Heart right ventricle (tissue), 16 donors: ENCODE measurements at regions not wholly inside any gene's neighbourhood (a gene's known extent, or its start where the extent isn't known, plus 50 kb on each side); places are given as distances from the start of the nearest gene placed in this dataset.

ENCODE experiments used
- ATAC-seq, 8 donors: fragments of 200-7000 bp; cut with Tn5 transposase; one replicate each; pipeline ENCODE4 v1.9.1; 2020; ENCODE audit warnings: mild to moderate bottlenecking in 8 of 8, moderate library complexity in 8 of 8, moderate number of reproducible peaks in 1 of 8
- DNase-seq, 2 donors: peaks; one replicate each; pipeline ENCODE4 v3.0.0-alpha.2; 2020
- H3K27ac ChIP-seq, 10 donors: fragments of 200-600 bp; sonication (generic) in 2 of 10; one replicate each; pipeline versions ENCODE4 v1.5.0 to v1.8.0; 2020 to 2022; ENCODE audit warnings: mild to moderate bottlenecking in 3 of 10
- H3K27me3 ChIP-seq, 7 donors: fragments of 200-600 bp; one replicate each; pipeline ENCODE4 v1.8.0; 2021 to 2022; ENCODE audit warnings: mild to moderate bottlenecking in 2 of 7
- H3K36me3 ChIP-seq, 9 donors: fragments of 200-600 bp; sonication (generic) in 1 of 9; one replicate each; pipeline versions ENCODE4 v1.5.0 to v1.8.0; 2020 to 2022; ENCODE audit warnings: mild to moderate bottlenecking in 2 of 9
- H3K4me1 ChIP-seq, 9 donors: fragments of 200-600 bp; sonication (generic) in 1 of 9; one replicate each; pipeline versions ENCODE4 v1.5.0 to v1.8.0; 2020 to 2022; ENCODE audit warnings: mild to moderate bottlenecking in 4 of 9
- H3K4me3 ChIP-seq, 10 donors: fragments of 200-600 bp; sonication (generic) in 2 of 10; one replicate each; pipeline versions ENCODE4 v1.5.0 to v1.8.0; 2020 to 2022; ENCODE audit warnings: mild to moderate bottlenecking in 7 of 10, moderate library complexity in 2 of 10
- H3K9me3 ChIP-seq, 11 donors: fragments of 200-600 bp in 10 of 11; sonication (generic) in 2 of 11; one replicate each; pipeline versions ENCODE4 v1.5.0 to v1.8.0; 2013 to 2022; ENCODE audit warnings: mild to moderate bottlenecking in 2 of 11, control low read depth in 1 of 11, moderate library complexity in 1 of 11
- WGBS, 2 donors: extraction: QIAGEN DNeasy Blood & Tissue Kit; methylation state at CpG; one replicate each; pipeline ENCODE4 v1.1.7; 2013; ENCODE audit warnings: inconsistent platforms in 1 of 2; 5-methylcytosine and 5-hydroxymethylcytosine counted together
- intact Hi-C, 10 donors: fragments of 100-400 bp; cut with DNase I; formaldehyde crosslinking; loops; one replicate each; pipeline versions ENCODE4 v1.11.1 to v1.14.2; 2022
- TF ChIP-seq, protein P1 (sequence below), 9 donors: fragments of 200-600 bp; sonication (generic) in 2 of 9; IDR thresholded peaks; one replicate each; pipeline versions ENCODE4 v1.5.0 to v1.8.0; 2021 to 2022; ENCODE audit warnings: antibody characterized with exemption in 9 of 9, mild to moderate bottlenecking in 5 of 9, moderate library complexity in 1 of 9
- donor health status: Arrhythmogenic right ventricular cardiomyopathy.
- donor health status: ischemic (EF 13 %, LVEDD 7.1; RV severe dilation, severe dysfunction).
- donor health status: healthy with polysubstance abuse.
- donor health status: DM: no; HTN: yes; CAD: no.
- donor health status: DM: no; HTN: no; CAD: no.
- donor health status: ischemic (EF 25% LVEDD 6.9; RV normal size, moderate dysfunction).
- donor health status: ischemic (EF 25% LVEDD 5.7; RV mildly dilated, moderate dysfunction).
- donor health status: healthy.
- donor health status: DM: yes; HTN: yes; CAD: no.
- donor health status: Ischemic cardiomyopathy.
- donor health status: ischemic (EF 35%, LVEDD 5.7; RV mildly dilated, moderate dysfunction).
- donor health status: nonischemic (EF 11% LVEDD 7.7; RV severe dilation, severe dysfunction).
- donor health status: DM: yes; HTN: yes; CAD: no.
- donor health status: PGD.
- donor health status: ischemic (EF 29% LVEDD 5.4; RV normal size, mild dysfunction).
- donor health status: nonischemic (EF 23%, LVEDD 6.1; RV moderate dilation, normal function).

DNA sequence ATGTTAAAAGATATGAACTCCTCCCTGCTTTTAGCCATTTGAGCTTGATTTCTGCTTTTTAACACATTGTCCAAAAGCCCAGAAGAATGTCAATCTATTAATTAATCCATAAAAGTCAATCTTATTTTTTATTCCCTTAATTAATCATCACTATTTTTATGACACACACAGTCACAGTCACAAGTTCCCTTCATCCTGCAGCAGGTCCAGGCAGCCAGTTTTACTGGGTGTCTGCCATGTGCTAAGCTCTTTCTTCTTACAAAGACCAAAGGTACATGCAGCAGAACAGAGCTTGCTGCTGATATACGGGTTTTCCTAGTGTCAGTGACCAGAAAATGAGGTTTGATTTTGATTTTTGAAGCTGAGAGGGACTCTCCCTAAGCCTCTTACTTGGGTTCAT lies 53.3 kb upstream of the SLC22A23 start:
- WGBS, 2 donors, result 76 to 83% methylated on average over 1 of the region's 1 CpG
- H3K9me3 ChIP-seq, result no peaks in the 10 kb centered on the region
- peaks cover 0 to 14% (median 3%) of the 10 kb centered on the region in 7 donors for H3K27me3 ChIP-seq
- intact Hi-C loops, result loop anchor here in 1 of 10 donors (5.0 kb wide), 1 partner anchor 233 kb away; no protein-coding TSS in a partner anchor
- no peak overlapping the region for H3K27ac ChIP-seq
- no peaks in the 10 kb centered on the region for H3K36me3 ChIP-seq
- TF ChIP-seq, protein P1, sequence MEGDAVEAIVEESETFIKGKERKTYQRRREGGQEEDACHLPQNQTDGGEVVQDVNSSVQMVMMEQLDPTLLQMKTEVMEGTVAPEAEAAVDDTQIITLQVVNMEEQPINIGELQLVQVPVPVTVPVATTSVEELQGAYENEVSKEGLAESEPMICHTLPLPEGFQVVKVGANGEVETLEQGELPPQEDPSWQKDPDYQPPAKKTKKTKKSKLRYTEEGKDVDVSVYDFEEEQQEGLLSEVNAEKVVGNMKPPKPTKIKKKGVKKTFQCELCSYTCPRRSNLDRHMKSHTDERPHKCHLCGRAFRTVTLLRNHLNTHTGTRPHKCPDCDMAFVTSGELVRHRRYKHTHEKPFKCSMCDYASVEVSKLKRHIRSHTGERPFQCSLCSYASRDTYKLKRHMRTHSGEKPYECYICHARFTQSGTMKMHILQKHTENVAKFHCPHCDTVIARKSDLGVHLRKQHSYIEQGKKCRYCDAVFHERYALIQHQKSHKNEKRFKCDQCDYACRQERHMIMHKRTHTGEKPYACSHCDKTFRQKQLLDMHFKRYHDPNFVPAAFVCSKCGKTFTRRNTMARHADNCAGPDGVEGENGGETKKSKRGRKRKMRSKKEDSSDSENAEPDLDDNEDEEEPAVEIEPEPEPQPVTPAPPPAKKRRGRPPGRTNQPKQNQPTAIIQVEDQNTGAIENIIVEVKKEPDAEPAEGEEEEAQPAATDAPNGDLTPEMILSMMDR (IDR thresholded peaks at IDR 0.05), result no peak
- ATAC-seq (no peak), DNase-seq (no peak)
- no peak overlapping the region for H3K4me3 ChIP-seq
- peaks cover 0 to 10% (median 0%) of the 10 kb centered on the region in 9 donors for H3K4me1 ChIP-seq

GRCh38 chr6:3509336-3509735 lies 52.5 kb upstream of the SLC22A23 start:
- Histone ChIP-seq H3K4me3 (no peak overlapping the region), H3K4me1 (peaks cover 0 to 10% (median 0%) of the 10 kb centered on the region in 9 donors), H3K27me3 (peaks cover 0 to 12% (median 3%) of the 10 kb centered on the region in 7 donors), H3K36me3 (no peaks in the 10 kb centered on the region), H3K27ac (no peak overlapping the region), H3K9me3 (no peaks in the 10 kb centered on the region)
- ATAC-seq, result no peak
- TF ChIP-seq, protein P1 (IDR thresholded peaks at IDR 0.05), result no peak
- no peak for DNase-seq
- 91 to 97% methylated on average over 4 of the region's 4 CpGs for WGBS, 2 donors
- intact Hi-C loops, result no loop called here

GRCh38 chr6:3506751-3507383 lies 50.0 kb upstream of the SLC22A23 start:
- Histone ChIP-seq H3K36me3 (no peaks in the 10 kb centered on the region), H3K9me3 (no peaks in the 10 kb centered on the region), H3K4me3 (no peak overlapping the region), H3K27me3 (peaks cover 0 to 3% (median 2%) of the 10 kb centered on the region in 7 donors), H3K27ac (no peak overlapping the region), H3K4me1 (peaks cover 0 to 10% (median 0%) of the 10 kb centered on the region in 9 donors)
- TF ChIP-seq, protein P1 (IDR thresholded peaks at IDR 0.05), result no peak
- intact Hi-C loops, result no loop called here
- no peak for DNase-seq
- 76 to 79% methylated on average over 4 of the region's 4 CpGs for WGBS, 2 donors
- ATAC-seq, result peak in 1 of 8 donors; percentile 46
